HG03108 (cell line): ENCODE measurements at regions not wholly inside any gene's neighbourhood (a gene's known extent, or its start where the extent isn't known, plus 50 kb on each side); places are given as distances from the start of the nearest gene placed in this dataset.
"Not testable (repeated sequence)": the region's sequence is repeated elsewhere in the genome, so short reads cannot be mapped to it uniquely, and the experiment has no call there.

Experiments
- ATAC-seq: cut with Tn5 transposase; IDR thresholded peaks from one replicate; pipeline ENCODE4 v1.9.1; 2021; ENCODE audit warnings: moderate library complexity; ENCODE audit not compliant: unreplicated experiment

DNA sequence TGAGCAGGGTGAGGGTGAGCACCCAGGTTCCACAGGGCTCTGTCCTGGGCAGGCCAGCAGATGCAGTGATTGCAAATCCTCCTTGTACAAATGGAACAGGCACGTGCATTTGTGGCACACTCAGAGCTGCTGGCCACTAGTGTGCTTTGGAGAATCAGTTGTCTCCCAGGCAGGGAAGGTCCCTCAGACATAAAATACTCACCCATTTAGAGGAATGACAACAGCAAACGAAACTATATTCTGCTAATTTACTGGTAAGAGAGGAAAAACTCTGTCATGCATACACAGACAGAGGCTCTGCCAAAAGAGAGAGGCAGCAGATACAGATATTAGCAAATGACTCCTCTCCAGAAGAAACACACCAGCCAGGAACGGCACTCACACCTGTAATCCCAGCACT, 116.5 kb upstream of the PLGLB2 start:
- ATAC-seq = not testable (repeated sequence)

DNA sequence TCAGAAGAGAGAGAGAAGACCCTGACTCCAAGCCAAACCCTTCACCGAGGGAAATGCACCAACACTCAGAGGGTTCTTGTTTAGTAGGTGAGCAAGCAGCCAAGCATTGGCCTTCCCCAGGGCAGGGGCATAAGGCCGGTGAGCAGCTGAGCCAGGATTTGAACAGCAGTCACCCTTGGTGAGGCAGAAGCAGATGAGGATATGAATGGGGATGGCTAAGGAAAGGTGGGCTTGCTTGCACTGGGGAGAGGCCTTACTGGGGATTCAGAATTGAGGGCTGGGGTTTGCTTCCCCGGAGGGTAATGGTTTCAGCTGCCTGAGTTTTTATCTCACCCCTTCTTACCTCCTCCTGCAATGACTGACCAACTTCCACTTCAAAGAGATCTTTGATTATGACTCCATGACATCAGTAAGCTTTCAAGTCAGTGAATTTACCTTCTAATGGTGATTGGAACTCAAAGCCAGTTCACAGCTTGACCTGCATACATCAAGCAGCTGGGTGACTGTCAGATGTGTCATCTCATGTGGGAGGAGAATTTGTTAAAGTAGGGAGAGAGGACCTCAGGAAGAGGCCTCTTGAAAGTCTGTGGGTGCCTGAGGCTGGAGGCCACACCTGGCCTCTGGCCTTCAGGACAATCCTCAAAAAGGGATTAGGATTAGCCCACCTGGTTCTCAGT, 114.5 kb upstream of the PLGLB2 start:
- not testable (repeated sequence) for ATAC-seq

DNA sequence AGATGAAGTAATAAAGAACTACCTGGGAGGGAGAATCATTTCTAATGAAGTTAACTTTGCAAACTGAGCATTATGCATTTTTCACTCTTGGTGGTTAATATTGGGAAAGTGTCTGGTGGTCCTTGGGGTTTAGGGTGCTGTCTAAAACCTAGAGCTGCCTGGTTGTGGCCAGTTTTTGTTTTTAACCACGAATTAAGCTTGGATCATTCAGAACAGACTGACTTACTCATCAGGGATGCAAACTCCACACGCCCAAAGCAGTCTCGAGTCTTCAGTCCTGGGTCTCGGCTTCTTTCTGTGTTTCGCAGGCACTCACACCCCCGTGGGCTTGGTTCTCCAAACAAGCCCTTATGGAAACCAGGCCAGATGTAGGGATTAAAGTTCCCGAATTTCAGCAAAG, 113.8 kb upstream of the PLGLB2 start:
- not testable (repeated sequence) for ATAC-seq

DNA sequence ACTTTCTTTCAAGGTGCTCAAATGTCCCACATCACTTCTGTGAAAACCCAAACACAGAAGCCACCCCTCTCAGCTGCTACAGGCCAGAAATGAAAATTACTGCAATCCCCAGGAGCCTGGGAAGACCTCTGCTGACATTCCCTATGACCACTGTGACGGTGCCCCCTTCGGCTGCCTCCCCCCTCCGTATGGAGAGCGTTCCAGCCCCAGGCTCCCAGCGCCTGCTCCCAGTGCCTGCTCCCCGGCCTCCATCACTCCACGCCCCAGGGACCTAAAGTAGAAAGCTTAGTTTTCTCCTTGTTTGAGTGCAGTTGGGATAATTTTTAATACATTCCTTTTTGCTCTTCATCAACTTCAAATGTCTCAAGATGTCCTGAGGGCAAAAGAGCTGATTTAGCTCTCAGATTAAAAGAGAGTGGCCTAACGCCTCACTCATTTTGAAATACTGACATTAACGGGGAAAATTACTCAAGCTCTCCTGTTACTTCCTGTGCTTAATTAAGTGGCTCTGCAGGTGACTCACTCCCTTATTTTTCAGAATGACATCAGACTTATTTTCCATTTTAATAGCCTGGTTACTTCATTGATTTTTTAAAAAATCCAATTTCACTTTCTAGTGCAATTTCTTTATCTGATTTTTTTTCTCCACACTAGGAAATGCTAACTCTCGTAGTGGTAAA, 112.8 kb upstream of the PLGLB2 start:
- ATAC-seq = not testable (repeated sequence)

DNA sequence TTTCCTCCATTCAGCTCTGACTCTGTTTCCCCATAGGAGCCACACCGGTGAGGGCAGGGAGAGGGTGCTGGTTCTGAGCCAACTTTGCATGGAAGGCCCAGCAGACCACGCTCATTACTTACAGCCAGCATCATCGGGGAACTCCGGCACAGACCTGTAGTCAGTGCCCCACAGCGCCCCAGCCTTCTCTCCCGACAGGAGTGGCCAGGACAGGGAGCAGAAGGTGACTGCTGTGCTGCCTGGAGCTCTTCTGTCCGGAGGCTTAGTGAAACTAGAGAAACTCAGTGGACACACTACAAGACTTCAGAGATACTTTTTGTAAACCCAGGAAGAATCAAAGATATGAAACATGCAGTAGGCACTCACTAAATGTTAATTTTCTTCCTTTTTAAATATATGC, 111.6 kb upstream of the PLGLB2 start:
- ATAC-seq = not testable (repeated sequence)

DNA sequence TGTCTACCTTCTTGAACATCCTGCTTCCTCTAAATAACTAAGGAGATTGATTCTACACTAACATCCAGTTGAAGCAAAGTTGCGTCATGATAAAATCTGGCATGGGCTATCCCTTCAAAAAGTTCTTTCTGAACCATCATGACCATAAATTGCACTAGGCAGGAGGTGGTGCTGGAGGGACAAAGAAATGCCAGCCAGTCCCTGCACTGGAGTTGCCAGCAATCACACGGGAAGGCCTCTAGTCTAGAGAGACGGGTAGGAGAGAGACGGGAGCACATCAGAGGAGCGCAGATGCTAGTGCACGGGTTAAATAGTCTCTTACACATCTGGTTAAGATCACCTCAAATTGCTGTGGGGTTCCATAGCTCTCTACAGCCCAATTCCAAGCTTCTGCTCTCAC, 111.2 kb upstream of the PLGLB2 start:
- ATAC-seq = not testable (repeated sequence)

DNA sequence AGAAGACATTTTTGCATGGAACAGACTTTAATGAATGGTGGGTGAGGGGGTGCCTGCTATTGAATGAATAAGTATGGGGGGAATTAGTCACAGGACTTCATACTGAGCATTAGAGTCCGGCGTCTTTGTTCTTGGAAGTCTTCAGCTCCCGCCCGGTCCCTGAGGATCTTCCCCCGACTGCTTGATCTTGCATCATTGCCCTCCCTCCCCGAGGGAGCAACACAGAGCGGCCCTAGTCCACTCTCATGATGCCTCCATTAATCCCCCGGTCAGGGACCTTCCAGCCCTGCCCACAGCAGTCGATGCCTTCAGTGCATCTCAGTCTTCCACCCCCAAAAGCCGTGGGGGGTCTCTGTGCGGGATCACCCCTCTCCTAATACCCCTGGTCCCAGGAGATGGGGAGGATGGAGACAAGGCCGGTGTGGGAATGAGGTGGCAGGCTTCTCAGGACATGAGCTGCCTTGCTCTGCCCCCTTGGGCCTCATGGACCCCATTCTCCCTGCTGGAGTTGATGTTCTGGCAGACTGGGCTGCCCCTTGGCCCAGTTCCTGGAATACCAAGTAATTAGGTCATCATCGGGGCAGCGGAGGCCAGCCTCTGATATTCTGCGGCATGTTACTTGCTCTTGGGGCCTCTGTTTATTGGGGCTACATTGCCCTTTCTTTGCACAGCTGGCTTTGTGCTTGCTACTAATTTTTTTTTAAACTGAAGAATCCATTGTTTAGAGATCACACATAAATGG, 110.5 kb upstream of the PLGLB2 start:
- ATAC-seq = not testable (repeated sequence)

DNA sequence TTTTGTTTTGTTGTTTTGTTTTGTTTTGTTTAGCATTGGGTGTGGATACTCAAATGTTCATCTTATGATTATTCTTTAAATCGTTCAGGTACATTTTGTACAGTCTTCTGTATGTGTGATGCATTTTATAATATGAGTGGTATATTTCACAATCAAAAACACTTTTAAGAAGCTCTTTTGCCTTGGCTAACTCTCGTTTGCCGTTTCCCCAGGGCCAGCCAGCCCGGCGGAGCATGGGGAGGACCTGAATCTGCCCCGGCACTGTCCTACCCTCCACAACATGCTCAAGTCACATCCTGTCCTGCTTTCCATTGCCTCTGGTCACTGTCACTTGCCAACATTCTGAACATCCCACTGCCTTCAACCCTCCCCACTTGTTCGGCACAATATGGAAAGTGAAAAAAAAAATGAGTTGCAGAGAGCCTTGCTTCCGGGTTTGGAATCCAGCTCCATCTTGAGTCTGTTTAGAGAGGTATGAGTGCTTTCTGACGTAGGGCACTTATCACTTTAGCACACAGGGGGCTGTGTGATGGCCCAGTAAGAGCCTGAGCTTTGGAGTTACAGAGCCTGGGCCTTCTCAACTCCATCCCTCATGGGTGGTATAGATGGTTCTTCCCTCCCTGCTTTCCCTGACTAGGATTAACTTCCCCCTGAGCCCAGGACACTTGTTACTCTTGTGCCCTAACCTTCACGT, 109.6 kb upstream of the PLGLB2 start:
- ATAC-seq = not testable (repeated sequence)

DNA sequence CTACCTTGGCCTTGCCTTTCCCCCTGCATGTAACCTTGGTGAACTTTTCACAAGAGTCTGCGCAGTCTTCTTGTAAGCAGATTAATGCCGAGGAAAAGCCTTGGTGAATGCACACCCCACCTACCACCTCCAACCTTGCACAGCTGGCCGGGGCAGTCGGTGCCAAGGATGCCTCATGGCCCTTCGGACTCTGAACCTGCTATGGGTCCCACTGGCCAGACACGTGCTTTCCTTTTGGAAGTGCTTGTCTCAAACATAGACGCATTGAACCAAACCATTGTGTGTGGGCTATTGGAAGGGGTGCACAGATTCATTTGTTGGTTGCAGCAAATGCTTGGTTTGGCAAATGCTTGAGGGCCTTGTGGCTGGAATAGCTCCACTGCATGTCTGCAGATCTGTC, 109.0 kb upstream of the PLGLB2 start:
- not testable (repeated sequence) for ATAC-seq

DNA sequence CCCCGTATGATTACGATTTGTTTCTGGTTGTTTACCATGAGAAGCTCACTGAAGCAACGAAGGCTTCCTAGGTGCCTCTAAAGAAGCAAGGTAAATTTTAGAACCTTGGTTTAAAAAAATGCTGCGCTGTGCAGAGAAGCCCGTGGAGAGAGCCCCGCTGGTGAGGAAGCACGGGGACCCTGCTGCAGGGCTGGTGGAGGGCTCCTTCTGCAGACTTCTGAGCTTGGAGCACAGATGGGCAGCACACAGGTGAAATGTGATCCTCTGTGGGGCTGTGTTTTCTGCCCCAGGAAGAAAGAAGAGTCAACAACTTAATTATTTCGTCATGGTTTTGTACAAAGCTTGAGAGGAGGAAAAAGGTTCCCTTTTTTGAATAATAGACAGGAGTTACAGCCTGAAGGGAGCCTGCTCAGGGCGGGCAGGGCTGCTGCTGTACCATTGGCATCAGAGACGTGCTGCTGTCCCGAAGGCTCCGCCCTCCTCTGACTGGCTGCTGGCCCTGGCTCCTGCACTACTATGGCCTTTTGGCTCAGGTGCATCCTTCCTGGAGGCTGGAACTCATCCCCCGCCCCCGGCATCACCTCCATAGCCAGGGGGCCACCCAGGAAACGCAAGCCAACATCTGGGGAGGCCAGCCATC, 108.0 kb upstream of the PLGLB2 start:
- not testable (repeated sequence) for ATAC-seq

DNA sequence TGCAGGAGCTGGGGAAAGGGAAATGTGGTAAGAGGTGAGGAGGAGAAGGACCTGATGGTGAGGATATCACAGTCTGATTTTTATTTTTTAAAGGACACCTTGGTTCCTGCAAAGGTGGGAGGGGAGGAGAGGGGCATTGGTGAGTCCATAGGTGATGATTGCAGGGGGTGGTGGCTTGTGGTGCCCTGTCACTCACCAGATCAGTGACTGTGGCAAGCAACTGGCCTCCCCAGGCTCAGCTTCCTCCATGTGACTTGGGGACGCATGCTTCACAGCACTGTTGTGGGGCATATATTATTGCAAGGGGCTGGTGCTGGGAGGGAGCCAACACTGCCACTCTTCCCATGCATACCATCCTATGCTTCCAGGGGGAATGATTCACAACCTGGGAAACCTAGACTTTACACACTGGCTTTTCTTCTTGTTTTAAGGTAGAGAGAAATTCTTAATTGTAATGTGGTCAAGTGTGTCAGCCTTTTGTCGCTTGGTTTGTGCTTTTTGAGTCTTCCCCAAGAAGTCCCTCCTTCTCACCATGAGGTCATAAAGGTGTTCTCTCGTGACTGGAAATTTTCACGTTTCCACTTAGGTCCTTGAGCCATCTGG, 106.8 kb upstream of the PLGLB2 start:
- ATAC-seq = not testable (repeated sequence)

DNA sequence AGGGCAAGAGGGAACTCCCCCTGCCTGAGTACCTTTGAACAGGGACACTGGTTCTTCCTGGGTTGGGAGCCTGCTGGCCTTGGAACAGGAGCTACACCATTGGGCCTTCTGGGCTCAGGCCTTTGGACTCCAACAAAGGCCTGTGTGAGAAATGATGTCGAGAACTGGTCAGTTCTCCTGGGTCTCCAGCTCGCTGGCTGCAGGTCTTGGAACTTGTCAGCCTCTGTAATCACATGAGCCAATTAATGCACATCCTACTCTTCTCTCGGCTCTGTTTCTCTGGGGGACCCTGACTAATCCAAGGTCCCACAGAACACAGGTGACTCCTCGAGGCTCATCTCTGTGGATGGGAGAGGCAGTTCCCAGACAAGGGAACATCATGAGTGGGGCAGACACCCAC, 104.7 kb upstream of the PLGLB2 start:
- not testable (repeated sequence) for ATAC-seq

DNA sequence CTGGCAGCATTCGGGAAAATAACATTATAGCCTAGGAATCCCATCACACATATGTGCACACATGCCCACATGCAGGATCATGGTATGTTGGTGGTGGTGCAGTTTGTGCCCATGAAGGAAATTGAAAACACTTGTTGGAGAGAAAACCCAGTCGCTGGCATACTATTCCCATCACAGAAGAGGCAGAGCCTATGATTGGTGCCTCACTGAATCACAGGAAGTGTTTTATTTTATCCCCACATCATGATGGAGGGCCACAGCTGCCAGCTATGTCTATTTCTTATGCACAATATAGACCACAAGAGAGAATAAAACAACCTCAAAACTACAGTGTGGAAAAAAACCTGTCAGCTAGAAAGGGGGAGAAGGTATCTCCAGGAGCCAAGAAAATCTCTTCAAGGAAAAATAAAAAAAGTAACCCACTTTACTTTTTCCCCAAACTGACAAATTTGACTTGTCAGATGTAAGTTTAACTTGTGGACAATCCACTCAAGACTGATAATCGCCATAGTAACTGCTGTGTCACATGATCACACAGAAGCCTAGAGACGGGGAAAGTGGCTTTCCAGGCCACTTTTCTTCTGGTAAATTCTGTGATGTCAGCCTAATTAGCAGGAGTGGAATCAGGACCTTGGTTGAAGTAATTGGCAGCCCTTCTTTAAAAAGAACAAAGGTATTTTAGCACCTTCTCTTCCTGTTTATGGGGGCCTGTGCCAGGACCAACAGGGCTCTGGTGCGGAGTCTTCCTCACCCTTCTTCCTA, 100.0 kb upstream of the PLGLB2 start:
- ATAC-seq = not testable (repeated sequence)

DNA sequence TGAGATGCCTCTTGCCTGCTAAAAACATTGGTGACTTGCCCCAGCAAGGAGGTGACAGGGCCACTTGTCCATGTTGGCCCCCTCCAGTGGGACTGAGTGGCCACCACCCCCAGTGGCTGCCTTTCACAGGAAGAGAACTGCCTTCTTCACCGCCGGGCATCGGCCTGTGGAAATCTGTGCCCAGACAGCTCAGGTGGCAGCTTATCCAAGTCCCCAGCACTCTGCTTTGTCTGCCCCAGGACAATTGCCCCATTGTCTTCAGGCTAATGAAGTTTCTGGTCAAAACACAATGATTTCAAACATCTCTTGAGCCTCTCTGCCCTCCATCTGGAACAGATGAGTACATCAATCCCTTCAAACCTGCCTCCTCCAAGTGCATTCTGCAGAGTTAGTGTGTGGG, 99.1 kb upstream of the PLGLB2 start:
- ATAC-seq = not testable (repeated sequence)

DNA sequence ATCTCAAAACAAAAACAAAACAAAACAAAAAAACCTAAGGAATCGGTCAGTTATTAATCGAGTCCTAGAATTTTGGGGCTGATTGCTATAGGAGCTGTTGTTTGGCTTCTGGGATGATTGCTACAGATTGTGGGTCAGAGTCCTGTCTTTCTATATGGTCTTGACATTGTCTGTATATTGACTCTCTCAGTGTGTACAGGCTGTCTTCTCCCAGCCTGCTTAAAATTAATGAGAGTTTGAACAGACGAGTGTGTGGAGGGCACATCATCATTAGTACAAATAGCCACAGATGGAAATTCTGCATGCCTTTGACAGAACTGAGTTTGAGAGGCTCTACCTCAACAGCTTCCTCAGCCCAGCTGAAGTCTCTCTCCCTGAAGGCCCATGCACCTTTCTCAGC, 98.0 kb upstream of the PLGLB2 start:
- ATAC-seq = not testable (repeated sequence)

DNA sequence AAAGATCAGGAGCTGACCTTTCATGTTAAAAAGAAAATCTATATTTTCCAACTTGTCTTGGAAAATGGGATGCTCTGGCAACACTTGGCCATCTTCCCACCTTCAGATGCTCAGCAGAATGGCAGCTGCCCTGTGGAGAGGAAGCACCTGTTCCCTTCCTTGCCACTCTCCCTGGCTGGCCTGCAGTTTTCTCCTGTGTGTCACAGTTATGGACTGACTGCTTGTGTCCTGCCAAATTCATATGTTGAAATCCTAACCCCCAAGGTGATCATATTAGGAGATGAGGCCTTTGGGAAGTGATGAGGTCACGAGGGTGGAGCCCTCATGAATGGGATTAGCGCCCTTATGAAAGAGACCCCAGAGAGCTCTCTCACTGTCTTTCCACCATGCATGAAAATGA, 97.0 kb upstream of the PLGLB2 start:
- not testable (repeated sequence) for ATAC-seq

DNA sequence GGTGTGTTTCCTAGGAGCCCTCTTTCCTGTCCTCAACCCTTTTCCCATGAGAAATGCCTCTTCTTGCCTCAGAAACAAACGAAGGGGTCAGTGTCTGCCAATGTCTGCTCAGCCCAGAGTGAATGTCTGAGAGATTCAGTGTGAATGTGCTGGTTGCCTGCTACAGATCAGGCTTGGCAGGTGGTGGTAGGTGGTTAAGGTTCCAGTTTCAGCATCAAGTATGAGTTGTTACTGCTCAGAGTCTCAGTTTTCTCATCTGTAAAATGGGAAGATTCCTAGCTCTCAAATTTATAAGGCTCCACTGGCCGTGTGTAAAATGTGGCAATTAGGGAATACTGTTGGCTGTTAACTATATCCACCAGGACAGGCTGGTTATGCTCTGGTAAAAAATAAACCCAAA, 96.3 kb upstream of the PLGLB2 start:
- ATAC-seq = not testable (repeated sequence)

DNA sequence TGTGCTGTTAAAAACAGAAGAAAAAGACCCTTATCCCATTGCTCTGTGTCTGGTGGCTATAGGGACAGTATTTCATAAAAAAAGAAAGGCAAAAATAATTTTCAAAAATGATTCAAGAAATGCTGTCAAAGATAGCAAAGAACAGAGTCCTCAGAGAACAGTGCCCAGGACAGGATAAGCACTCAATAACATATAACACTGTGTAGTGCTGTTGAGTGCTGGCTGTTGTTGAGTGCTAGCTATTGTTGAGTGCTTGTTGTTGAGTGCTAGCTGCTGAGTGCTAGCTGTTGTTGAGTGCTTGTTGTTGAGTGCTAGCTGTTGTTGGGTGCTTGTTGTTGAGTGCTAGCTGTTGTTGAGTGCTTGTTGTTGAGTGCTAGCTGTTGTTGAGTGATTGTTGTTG, 94.5 kb upstream of the PLGLB2 start:
- not testable (repeated sequence) for ATAC-seq

DNA sequence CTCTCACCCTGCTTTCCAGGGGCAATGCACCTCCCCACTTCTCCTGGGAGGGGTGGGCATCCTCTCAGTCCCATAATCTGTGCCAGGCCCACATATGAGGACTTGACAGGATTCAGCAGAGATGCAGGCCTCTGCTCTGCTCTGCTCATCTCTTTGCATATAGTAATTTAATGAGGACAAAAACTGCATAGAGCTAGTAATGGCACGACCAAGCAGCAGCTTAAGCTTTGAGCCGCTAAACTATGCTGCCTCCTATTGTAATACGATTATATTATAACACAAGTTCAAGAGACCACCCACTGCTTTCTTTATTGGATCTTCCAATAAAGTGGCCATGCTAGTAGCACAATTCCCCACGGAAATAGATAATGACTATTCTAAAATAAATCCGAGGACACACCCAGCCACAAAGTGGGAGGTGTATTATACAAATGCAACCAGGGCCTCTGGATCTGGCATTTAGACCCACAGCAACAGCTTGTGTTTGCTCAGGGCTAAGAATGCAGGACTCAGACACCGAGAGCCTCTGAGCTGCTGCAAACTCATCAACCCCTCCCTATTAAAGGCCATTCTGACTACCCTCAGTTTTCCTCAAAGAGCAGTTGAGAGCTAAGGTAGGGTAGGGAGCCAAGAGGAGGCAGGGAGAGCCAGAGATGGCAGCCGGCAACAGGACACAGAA, 93.6 kb upstream of the PLGLB2 start:
- ATAC-seq = not testable (repeated sequence)
